ENCODE measurements at regions not wholly inside any gene's neighbourhood (a gene's known extent, or its start where the extent isn't known, plus 50 kb on each side); places are given as distances from the start of the nearest gene placed in this dataset.

DNA sequence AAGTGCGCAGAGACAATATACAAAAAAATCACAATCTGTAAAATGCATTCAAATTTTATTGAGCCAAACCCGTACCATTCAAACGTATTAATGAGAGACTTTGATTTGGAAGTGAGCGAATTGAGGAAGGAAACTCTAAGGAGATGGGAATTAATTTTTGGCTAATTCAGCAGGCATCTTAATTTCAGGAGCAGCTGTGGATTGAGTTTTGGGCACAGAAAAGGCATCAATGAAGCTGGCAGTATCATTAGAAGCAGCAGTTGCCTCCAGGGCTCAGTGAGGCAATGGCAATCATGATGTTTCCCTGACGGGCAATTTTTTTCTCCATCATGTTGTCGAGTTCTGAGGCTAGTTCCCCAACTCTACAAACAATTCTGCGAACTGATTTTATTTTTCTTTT, 2041.6 kb downstream of the NCAM2 start:
- no peaks in the 10 kb centered on the region for H3K27me3 ChIP-seq (ENCODE audit: insufficient read depth, low read length)
- H3K27ac ChIP-seq (ENCODE audit: low read depth, low read length): no peak overlapping the region
- no peak overlapping the region for H2AFZ ChIP-seq (ENCODE audit: low read depth, low read length)
- Mint-ChIP-seq H3K4me1 (ENCODE audit: low read depth, unreplicated experiment) (no peaks in the 10 kb centered on the region), H3K27ac (ENCODE audit: unreplicated experiment) (no peak overlapping the region), H3K4me3 (ENCODE audit: unreplicated experiment) (no peak overlapping the region), H3K9me3 (ENCODE audit: unreplicated experiment) (no peaks in the 10 kb centered on the region), H3K36me3 (ENCODE audit: low read depth, unreplicated experiment) (no peaks in the 10 kb centered on the region), H3K27me3 (ENCODE audit: low read depth, unreplicated experiment) (no peaks in the 10 kb centered on the region)
- H3K79me2 ChIP-seq (ENCODE audit: insufficient read depth, low read length): no peaks in the 10 kb centered on the region
- H3K9me3 ChIP-seq (ENCODE audit: insufficient read depth, low read depth, low read length): no peaks in the 10 kb centered on the region
- FAIRE-seq: no peak
- TF ChIP-seq, protein P1, sequence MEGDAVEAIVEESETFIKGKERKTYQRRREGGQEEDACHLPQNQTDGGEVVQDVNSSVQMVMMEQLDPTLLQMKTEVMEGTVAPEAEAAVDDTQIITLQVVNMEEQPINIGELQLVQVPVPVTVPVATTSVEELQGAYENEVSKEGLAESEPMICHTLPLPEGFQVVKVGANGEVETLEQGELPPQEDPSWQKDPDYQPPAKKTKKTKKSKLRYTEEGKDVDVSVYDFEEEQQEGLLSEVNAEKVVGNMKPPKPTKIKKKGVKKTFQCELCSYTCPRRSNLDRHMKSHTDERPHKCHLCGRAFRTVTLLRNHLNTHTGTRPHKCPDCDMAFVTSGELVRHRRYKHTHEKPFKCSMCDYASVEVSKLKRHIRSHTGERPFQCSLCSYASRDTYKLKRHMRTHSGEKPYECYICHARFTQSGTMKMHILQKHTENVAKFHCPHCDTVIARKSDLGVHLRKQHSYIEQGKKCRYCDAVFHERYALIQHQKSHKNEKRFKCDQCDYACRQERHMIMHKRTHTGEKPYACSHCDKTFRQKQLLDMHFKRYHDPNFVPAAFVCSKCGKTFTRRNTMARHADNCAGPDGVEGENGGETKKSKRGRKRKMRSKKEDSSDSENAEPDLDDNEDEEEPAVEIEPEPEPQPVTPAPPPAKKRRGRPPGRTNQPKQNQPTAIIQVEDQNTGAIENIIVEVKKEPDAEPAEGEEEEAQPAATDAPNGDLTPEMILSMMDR (IDR thresholded peaks at IDR 0.05; ENCODE audit: insufficient read depth, low read depth, low read length): no peak
- TF ChIP-seq EZH2 (IDR thresholded peaks at IDR 0.05; ENCODE audit: insufficient read depth, low read length): no peak
- no peaks in the 10 kb centered on the region for H3K36me3 ChIP-seq (ENCODE audit: insufficient read depth, low read length)
- DNase-seq (ENCODE audit: low read depth): no peak
- no peaks in the 10 kb centered on the region for H4K20me1 ChIP-seq (ENCODE audit: insufficient read depth, low read length)
- no peaks in the 10 kb centered on the region for H3K4me1 ChIP-seq (ENCODE audit: insufficient read depth, low read length)
- H3K4me2 ChIP-seq (ENCODE audit: low read length): no peak overlapping the region
- no peak overlapping the region for H3K4me3 ChIP-seq (ENCODE audit: insufficient read depth, low read depth, low read length)
- no peak overlapping the region for H3K9ac ChIP-seq (ENCODE audit: low read length)

DNA sequence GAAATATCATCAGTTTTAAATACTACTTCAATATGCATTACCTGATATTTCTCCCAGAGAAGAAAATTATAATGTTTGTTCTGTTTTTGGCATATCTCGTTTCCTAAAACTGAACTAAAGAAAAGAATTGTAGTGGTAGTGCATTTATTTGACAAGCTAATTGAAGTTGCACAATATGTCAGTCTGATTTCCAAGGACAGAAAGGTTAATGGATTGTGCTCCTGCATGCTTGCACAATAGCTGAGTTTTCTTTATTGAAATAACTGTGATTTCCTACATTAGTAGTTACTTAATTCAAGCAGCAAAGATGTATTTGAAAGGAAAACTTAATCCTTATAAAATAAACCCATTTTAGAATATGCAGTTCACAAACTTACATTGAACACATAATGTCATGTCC, 2047.7 kb downstream of the NCAM2 start:
- Histone ChIP-seq H3K9me3 (ENCODE audit: insufficient read depth, low read depth, low read length) (no peaks in the 10 kb centered on the region), H3K9ac (ENCODE audit: low read length) (no peak overlapping the region), H4K20me1 (ENCODE audit: insufficient read depth, low read length) (no peaks in the 10 kb centered on the region), H3K4me2 (ENCODE audit: low read length) (no peak overlapping the region), H3K36me3 (ENCODE audit: insufficient read depth, low read length) (no peaks in the 10 kb centered on the region), H3K27ac (ENCODE audit: low read depth, low read length) (no peak overlapping the region), H3K27me3 (ENCODE audit: insufficient read depth, low read length) (no peaks in the 10 kb centered on the region), H2AFZ (ENCODE audit: low read depth, low read length) (no peak overlapping the region), H3K4me1 (ENCODE audit: insufficient read depth, low read length) (no peaks in the 10 kb centered on the region), H3K79me2 (ENCODE audit: insufficient read depth, low read length) (no peaks in the 10 kb centered on the region), H3K4me3 (ENCODE audit: insufficient read depth, low read depth, low read length) (no peak overlapping the region)
- no peak for DNase-seq (ENCODE audit: low read depth)
- H3K9me3 Mint-ChIP-seq (ENCODE audit: unreplicated experiment): no peaks in the 10 kb centered on the region
- no peak overlapping the region for H3K27ac Mint-ChIP-seq (ENCODE audit: unreplicated experiment)
- H3K4me1 Mint-ChIP-seq (ENCODE audit: low read depth, unreplicated experiment): no peaks in the 10 kb centered on the region
- no peak overlapping the region for H3K4me3 Mint-ChIP-seq (ENCODE audit: unreplicated experiment)
- no peak for FAIRE-seq
- no peak for TF ChIP-seq EZH2 (IDR thresholded peaks at IDR 0.05; ENCODE audit: insufficient read depth, low read length)
- TF ChIP-seq, protein P1 (IDR thresholded peaks at IDR 0.05; ENCODE audit: insufficient read depth, low read depth, low read length): no peak
- no peaks in the 10 kb centered on the region for H3K36me3 Mint-ChIP-seq (ENCODE audit: low read depth, unreplicated experiment)
- no peaks in the 10 kb centered on the region for H3K27me3 Mint-ChIP-seq (ENCODE audit: low read depth, unreplicated experiment)

DNA sequence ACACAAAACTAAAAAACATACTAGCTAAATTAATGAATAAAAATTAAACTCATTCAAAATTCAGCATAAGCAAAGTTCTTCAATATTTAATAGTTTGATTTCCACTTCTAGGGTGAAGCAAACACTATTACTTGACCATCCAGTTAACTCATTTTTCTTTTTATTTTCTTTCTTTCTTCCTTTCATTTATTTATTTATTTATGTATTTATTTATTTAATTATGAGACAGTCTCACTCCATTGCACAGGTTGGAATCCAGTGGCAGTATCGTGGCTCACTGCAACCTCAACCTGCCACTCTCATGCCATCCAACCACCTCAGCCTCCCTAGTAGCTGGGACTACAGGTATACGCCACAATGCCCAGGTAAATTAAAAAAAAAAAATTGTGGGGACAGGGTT, 2069.5 kb downstream of the NCAM2 start:
- Mint-ChIP-seq H3K4me1 (ENCODE audit: low read depth, unreplicated experiment) (no peaks in the 10 kb centered on the region), H3K4me3 (ENCODE audit: unreplicated experiment) (no peak overlapping the region), H3K27me3 (ENCODE audit: low read depth, unreplicated experiment) (no peaks in the 10 kb centered on the region), H3K36me3 (ENCODE audit: low read depth, unreplicated experiment) (no peaks in the 10 kb centered on the region), H3K27ac (ENCODE audit: unreplicated experiment) (no peak overlapping the region), H3K9me3 (ENCODE audit: unreplicated experiment) (peaks cover 1% of the 10 kb centered on the region)
- no peak overlapping the region for H3K9ac ChIP-seq (ENCODE audit: low read length)
- no peaks in the 10 kb centered on the region for H4K20me1 ChIP-seq (ENCODE audit: insufficient read depth, low read length)
- TF ChIP-seq, protein P1 (IDR thresholded peaks at IDR 0.05; ENCODE audit: insufficient read depth, low read depth, low read length): no peak
- TF ChIP-seq EZH2 (IDR thresholded peaks at IDR 0.05; ENCODE audit: insufficient read depth, low read length): no peak
- H3K4me1 ChIP-seq (ENCODE audit: insufficient read depth, low read length): no peaks in the 10 kb centered on the region
- no peaks in the 10 kb centered on the region for H3K79me2 ChIP-seq (ENCODE audit: insufficient read depth, low read length)
- no peak overlapping the region for H3K4me3 ChIP-seq (ENCODE audit: insufficient read depth, low read depth, low read length)
- no peak overlapping the region for H3K4me2 ChIP-seq (ENCODE audit: low read length)
- no peaks in the 10 kb centered on the region for H3K36me3 ChIP-seq (ENCODE audit: insufficient read depth, low read length)
- H3K27ac ChIP-seq (ENCODE audit: low read depth, low read length): no peak overlapping the region
- FAIRE-seq (no peak), DNase-seq (ENCODE audit: low read depth) (no peak)
- H2AFZ ChIP-seq (ENCODE audit: low read depth, low read length): no peak overlapping the region
- no peaks in the 10 kb centered on the region for H3K27me3 ChIP-seq (ENCODE audit: insufficient read depth, low read length)
- peaks cover 8% of the 10 kb centered on the region for H3K9me3 ChIP-seq (ENCODE audit: insufficient read depth, low read depth, low read length)

All from astrocyte (in vitro differentiated cells and primary cell).